ENCODE measurements at regions not wholly inside any gene's neighbourhood (a gene's known extent, or its start where the extent isn't known, plus 50 kb on each side); places are given as distances from the start of the nearest gene placed in this dataset.

- TF ChIP-seq CTCF (IDR thresholded peaks at IDR 0.05) (no peak), CHD2 (IDR thresholded peaks at IDR 0.05; ENCODE audit: low read length, partially characterized antibody) (no peak), RFX5 (IDR thresholded peaks at IDR 0.05; ENCODE audit: low read length) (no peak), JUND (IDR thresholded peaks at IDR 0.05) (no peak)
Observed at GRCh38 chr5:8958602-8959001, 587.3 kb downstream of the SEMA5A start.

Measured in SK-N-SH (cell line).